H9 (cell line): ENCODE measurements at regions not wholly inside any gene's neighbourhood (a gene's known extent, or its start where the extent isn't known, plus 50 kb on each side); places are given as distances from the start of the nearest gene placed in this dataset.

Source experiments
- DNase-seq: peaks from one replicate; pipeline ENCODE4 v3.0.0-alpha.2; 2017
- H2AFZ ChIP-seq: one replicate; pipeline ENCODE4 v1.6.1; 2013; ENCODE audit warnings: mild to moderate bottlenecking, low read length, control low read depth, moderate library complexity
- H2AK5ac ChIP-seq: 2 replicates; pipeline ENCODE4 v1.6.1; 2013; ENCODE audit warnings: low read length, control low read depth, mixed read lengths; ENCODE audit not compliant: insufficient read length
- H2BK120ac ChIP-seq: one replicate; pipeline ENCODE4 v1.6.1; 2013; ENCODE audit warnings: low read depth, mild to moderate bottlenecking, low read length, control low read depth, inconsistent platforms; ENCODE audit not compliant: poor library complexity, severe bottlenecking
- H2BK12ac ChIP-seq: 2 replicates; pipeline ENCODE4 v1.6.1; 2013; ENCODE audit warnings: low read length, control low read depth, mixed read lengths, low read depth; ENCODE audit not compliant: insufficient read length
- H2BK15ac ChIP-seq: 2 replicates; pipeline ENCODE4 v1.6.1; 2013; ENCODE audit warnings: low read depth, low read length, control low read depth
- H2BK20ac ChIP-seq: one replicate; pipeline ENCODE4 v1.6.1; 2013; ENCODE audit warnings: low read depth, mild to moderate bottlenecking, low read length, control low read depth, inconsistent platforms; ENCODE audit not compliant: poor library complexity, severe bottlenecking
- H2BK5ac ChIP-seq: 2 replicates; pipeline ENCODE4 v1.6.1; 2013; ENCODE audit warnings: low read length, control low read depth, mixed read lengths; ENCODE audit not compliant: insufficient read length
- H3K14ac ChIP-seq: 2 replicates; pipeline ENCODE4 v1.6.1; 2013; ENCODE audit warnings: low read length, control low read depth; ENCODE audit not compliant: insufficient read depth
- H3K18ac ChIP-seq: 2 replicates; pipeline ENCODE4 v1.6.1; 2013; ENCODE audit warnings: low read depth, mild to moderate bottlenecking, mixed read lengths, low read length, control low read depth; ENCODE audit not compliant: insufficient read length
- H3K23ac ChIP-seq: 2 replicates; pipeline ENCODE4 v1.6.1; 2013; ENCODE audit warnings: low read length, control low read depth, mixed read lengths, low read depth; ENCODE audit not compliant: insufficient read length
- H3K23me2 ChIP-seq: 2 replicates; pipeline ENCODE4 v1.6.1; 2013; ENCODE audit warnings: low read depth, mild to moderate bottlenecking, mixed read lengths, low read length, control low read depth; ENCODE audit not compliant: insufficient read length, poor library complexity, severe bottlenecking
- H3K27ac ChIP-seq: 2 replicates; pipeline ENCODE4 v1.5.1; 2013; ENCODE audit warnings: low read length, control low read depth, mixed read lengths, low read depth; ENCODE audit not compliant: insufficient read length
- H3K27me3 ChIP-seq: 2 replicates; pipeline ENCODE4 v1.6.1; 2013; ENCODE audit warnings: low read length, control low read depth, inconsistent platforms; ENCODE audit not compliant: insufficient read depth
- H3K4ac ChIP-seq: 2 replicates; pipeline ENCODE4 v1.6.1; 2013; ENCODE audit warnings: low read depth, mild to moderate bottlenecking, control low read depth, inconsistent platforms, low read length, moderate library complexity
- H3K4me1 ChIP-seq: 2 replicates; pipeline ENCODE4 v1.6.1; 2013; ENCODE audit warnings: low read length, control low read depth, inconsistent platforms; ENCODE audit not compliant: insufficient read depth
- H3K4me2 ChIP-seq: 2 replicates; pipeline ENCODE4 v1.6.1; 2013; ENCODE audit warnings: low read length, control low read depth, mixed read lengths; ENCODE audit not compliant: insufficient read length, insufficient read depth
- H3K56ac ChIP-seq: 2 replicates; pipeline ENCODE4 v1.6.1; 2013; ENCODE audit warnings: low read depth, mild to moderate bottlenecking, mixed read lengths, low read length, control low read depth; ENCODE audit not compliant: insufficient read length
- H3K79me1 ChIP-seq: 2 replicates; pipeline ENCODE4 v1.6.1; 2013; ENCODE audit warnings: low read depth, mild to moderate bottlenecking, moderate library complexity, low read length, control low read depth, inconsistent platforms; ENCODE audit not compliant: insufficient read depth, poor library complexity, severe bottlenecking
- H3K79me2 ChIP-seq: 2 replicates; pipeline ENCODE4 v1.6.1; 2013; ENCODE audit warnings: low read length, control low read depth, inconsistent platforms; ENCODE audit not compliant: insufficient read depth
- H3K9ac ChIP-seq: 2 replicates; pipeline ENCODE4 v1.6.1; 2013; ENCODE audit warnings: low read length, control low read depth, mixed read lengths; ENCODE audit not compliant: insufficient read length; ENCODE audit errors: extremely low read depth
- H3K9me3 ChIP-seq: one replicate; pipeline ENCODE4 v1.6.1; 2013; ENCODE audit warnings: low read depth, low read length, inconsistent platforms; ENCODE audit not compliant: control insufficient read depth
- H3T11ph ChIP-seq: one replicate; pipeline ENCODE4 v1.6.1; 2013; ENCODE audit warnings: mild to moderate bottlenecking, low read length, control low read depth, inconsistent platforms
- H4K20me1 ChIP-seq: one replicate; pipeline ENCODE4 v1.6.1; 2013; ENCODE audit not compliant: control insufficient read depth, insufficient read length, insufficient read depth
- H4K5ac ChIP-seq: 2 replicates; pipeline ENCODE4 v1.6.1; 2013; ENCODE audit warnings: low read depth, mild to moderate bottlenecking, mixed read lengths, low read length, control low read depth; ENCODE audit not compliant: insufficient read length
- H4K8ac ChIP-seq: replicated peaks from 2 replicates; pipeline ENCODE4 v1.6.1; 2013; ENCODE audit warnings: low read length, control low read depth, mixed read lengths, low read depth; ENCODE audit not compliant: insufficient read length
- H4K91ac ChIP-seq: 2 replicates; pipeline ENCODE4 v1.6.1; 2013; ENCODE audit warnings: low read depth, mild to moderate bottlenecking, moderate library complexity, mixed read lengths, low read length, control low read depth; ENCODE audit not compliant: insufficient read length
- H3K27ac Mint-ChIP-seq, 3 experiments: 2 replicates in 2 of 3; 3 replicates in 1 of 3; pipeline ENCODE4 v1.8.0; 2020 to 2021; ENCODE audit warnings: mixed read lengths in 3 of 3, mild to moderate bottlenecking in 1 of 3, moderate library complexity in 1 of 3
- H3K27me3 Mint-ChIP-seq: 2 replicates; pipeline ENCODE4 v1.8.0; 2021; ENCODE audit warnings: low read depth, mild to moderate bottlenecking, moderate library complexity, mixed read lengths
- H3K36me3 Mint-ChIP-seq, 3 experiments: 2 replicates in 2 of 3; 3 replicates in 1 of 3; pipeline ENCODE4 v1.8.0; 2020 to 2021; ENCODE audit warnings: low read depth in 3 of 3, mixed read lengths in 3 of 3; ENCODE audit not compliant: insufficient read depth in 1 of 3
- H3K4me1 Mint-ChIP-seq, 2 experiments: 2 replicates each; pipeline ENCODE4 v1.8.0; 2020; ENCODE audit warnings: mixed read lengths in 2 of 2
- H3K4me3 Mint-ChIP-seq, 2 experiments: 2 replicates in 1 of 2; 3 replicates in 1 of 2; pipeline ENCODE4 v1.8.0; 2020 to 2021; ENCODE audit warnings: mild to moderate bottlenecking in 2 of 2, mixed read lengths in 2 of 2, moderate library complexity in 1 of 2
- H3K9me3 Mint-ChIP-seq, 2 experiments: 2 replicates in 1 of 2; 3 replicates in 1 of 2; pipeline ENCODE4 v1.8.0; 2020; ENCODE audit warnings: mild to moderate bottlenecking in 2 of 2, mixed read lengths in 2 of 2, moderate library complexity in 1 of 2
- WGBS: extraction: QIAGEN DNeasy Blood & Tissue Kit; methylation state at CpG from one replicate; pipeline ENCODE4 v1.1.7; 2013; ENCODE audit warnings: missing lambda C conversion rate, low lambda C conversion rate, mixed read lengths; ENCODE audit not compliant: insufficient read length; ENCODE audit errors: extremely low coverage; 5-methylcytosine and 5-hydroxymethylcytosine counted together
- TF ChIP-seq, protein P1 (sequence below): fragments of 200-600 bp; sonication (generic); conservative IDR thresholded peaks from 3 replicates; pipeline ENCODE4 v1.8.0; 2021; ENCODE audit warnings: antibody characterized with exemption, mild to moderate bottlenecking

DNA sequence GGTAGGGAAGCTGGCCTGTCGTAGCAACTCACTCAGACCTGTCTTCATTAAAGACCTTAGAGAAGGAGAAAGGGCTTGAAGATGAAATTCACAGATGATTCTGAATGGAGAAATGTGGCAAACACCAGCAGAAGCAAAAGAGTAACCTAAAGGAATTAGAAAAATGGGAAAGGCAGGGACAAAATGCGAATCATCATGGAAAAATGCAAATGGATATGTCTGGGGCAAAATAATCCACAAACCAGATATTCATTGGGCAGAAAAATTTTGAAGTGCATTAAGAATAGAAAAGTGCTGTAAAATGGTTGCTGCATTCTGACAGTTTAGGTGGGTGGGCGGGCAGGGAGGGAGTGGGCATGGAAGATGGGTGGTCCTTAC lies 156.9 kb upstream of the RASGRP1 start:
- Histone ChIP-seq H3K27ac (no peak overlapping the region), H3K23ac (no peak overlapping the region), H3K79me2 (no peaks in the 10 kb centered on the region), H4K5ac (no peak overlapping the region), H3K4me2 (no peak overlapping the region), H3K14ac (no peak overlapping the region), H2AK5ac (no peak overlapping the region), H3K79me1 (no peaks in the 10 kb centered on the region), H3K56ac (no peak overlapping the region), H4K91ac (no peak overlapping the region), H2BK120ac (no peak overlapping the region), H2BK12ac (no peak overlapping the region), H3K4me1 (no peaks in the 10 kb centered on the region), H4K8ac (no peak overlapping the region), H2BK5ac (no peak overlapping the region), H4K20me1 (no peaks in the 10 kb centered on the region), H3K27me3 (no peaks in the 10 kb centered on the region), H3K9me3 (no peaks in the 10 kb centered on the region), H2BK20ac (no peak overlapping the region), H3K23me2 (no peaks in the 10 kb centered on the region), H2BK15ac (no peak overlapping the region), H3K9ac (no peak overlapping the region), H3T11ph (no peak overlapping the region), H2AFZ (no peak overlapping the region), H3K18ac (no peak overlapping the region), H3K4ac (no peak overlapping the region)
- no CpG with 5 or more reads among the region's 3 CpGs for WGBS
- no peaks in the 10 kb centered on the region for H3K36me3 Mint-ChIP-seq
- no peaks in the 10 kb centered on the region for H3K4me1 Mint-ChIP-seq
- H3K9me3 Mint-ChIP-seq: no peaks in the 10 kb centered on the region
- TF ChIP-seq, protein P1, sequence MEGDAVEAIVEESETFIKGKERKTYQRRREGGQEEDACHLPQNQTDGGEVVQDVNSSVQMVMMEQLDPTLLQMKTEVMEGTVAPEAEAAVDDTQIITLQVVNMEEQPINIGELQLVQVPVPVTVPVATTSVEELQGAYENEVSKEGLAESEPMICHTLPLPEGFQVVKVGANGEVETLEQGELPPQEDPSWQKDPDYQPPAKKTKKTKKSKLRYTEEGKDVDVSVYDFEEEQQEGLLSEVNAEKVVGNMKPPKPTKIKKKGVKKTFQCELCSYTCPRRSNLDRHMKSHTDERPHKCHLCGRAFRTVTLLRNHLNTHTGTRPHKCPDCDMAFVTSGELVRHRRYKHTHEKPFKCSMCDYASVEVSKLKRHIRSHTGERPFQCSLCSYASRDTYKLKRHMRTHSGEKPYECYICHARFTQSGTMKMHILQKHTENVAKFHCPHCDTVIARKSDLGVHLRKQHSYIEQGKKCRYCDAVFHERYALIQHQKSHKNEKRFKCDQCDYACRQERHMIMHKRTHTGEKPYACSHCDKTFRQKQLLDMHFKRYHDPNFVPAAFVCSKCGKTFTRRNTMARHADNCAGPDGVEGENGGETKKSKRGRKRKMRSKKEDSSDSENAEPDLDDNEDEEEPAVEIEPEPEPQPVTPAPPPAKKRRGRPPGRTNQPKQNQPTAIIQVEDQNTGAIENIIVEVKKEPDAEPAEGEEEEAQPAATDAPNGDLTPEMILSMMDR: no peak
- H3K27me3 Mint-ChIP-seq: no peaks in the 10 kb centered on the region; the same call in 1 of the 2 replicates
- no peak overlapping the region for H3K4me3 Mint-ChIP-seq
- no peak for DNase-seq
- no peak overlapping the region; a peak in 1 of 7 replicates for H3K27ac Mint-ChIP-seq
